Tibial nerve (tissue), 4 donors: ENCODE measurements at regions not wholly inside any gene's neighbourhood (a gene's known extent, or its start where the extent isn't known, plus 50 kb on each side); places are given as distances from the start of the nearest gene placed in this dataset.

Experiments used
- EP300 ChIP-seq, 2 donors: sonication (generic); formaldehyde crosslinking; IDR thresholded peaks; one replicate each; pipeline ENCODE4 v1.6.1; 2017; ENCODE audit warnings: antibody characterized with exemption in 2 of 2, mild to moderate bottlenecking in 1 of 2
- POLR2A ChIP-seq, 2 donors: fragments of 450-650 bp; IDR thresholded peaks; one replicate each; pipeline ENCODE4 v1.6.1; 2017; ENCODE audit warnings: antibody characterized with exemption in 2 of 2, mild to moderate bottlenecking in 2 of 2, moderate library complexity in 2 of 2
- TF ChIP-seq, protein P1 (sequence below), 5 experiments: fragments of 200-600 bp in 3 of 5; fragments of 450-650 bp in 2 of 5; sonication (generic) in 3 of 5; IDR thresholded peaks; one replicate each; pipeline ENCODE4 v1.5.1; 2016 to 2019; ENCODE audit warnings: antibody characterized with exemption in 5 of 5, mild to moderate bottlenecking in 3 of 5, moderate library complexity in 2 of 5

DNA sequence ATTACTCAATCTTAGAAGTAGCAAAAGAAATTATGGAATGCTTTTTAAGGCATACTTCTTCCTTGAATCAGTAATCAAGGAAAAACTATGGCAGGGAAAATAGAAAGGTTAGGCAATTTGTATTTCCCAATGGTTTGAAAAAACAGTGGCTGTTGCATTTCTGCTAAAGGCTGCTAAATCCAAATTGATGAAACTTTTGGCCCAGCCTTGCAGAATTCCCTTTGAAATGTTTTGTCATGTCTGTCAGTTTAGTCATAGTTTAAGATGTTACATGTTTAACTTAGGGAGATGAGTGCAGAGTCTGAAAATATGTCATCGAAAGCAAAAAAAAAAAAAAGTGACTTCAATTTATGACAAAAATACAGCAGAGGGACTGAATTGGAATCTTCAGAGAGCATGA, 878.9 kb upstream of the WWC1 start:
- TF ChIP-seq, protein P1, sequence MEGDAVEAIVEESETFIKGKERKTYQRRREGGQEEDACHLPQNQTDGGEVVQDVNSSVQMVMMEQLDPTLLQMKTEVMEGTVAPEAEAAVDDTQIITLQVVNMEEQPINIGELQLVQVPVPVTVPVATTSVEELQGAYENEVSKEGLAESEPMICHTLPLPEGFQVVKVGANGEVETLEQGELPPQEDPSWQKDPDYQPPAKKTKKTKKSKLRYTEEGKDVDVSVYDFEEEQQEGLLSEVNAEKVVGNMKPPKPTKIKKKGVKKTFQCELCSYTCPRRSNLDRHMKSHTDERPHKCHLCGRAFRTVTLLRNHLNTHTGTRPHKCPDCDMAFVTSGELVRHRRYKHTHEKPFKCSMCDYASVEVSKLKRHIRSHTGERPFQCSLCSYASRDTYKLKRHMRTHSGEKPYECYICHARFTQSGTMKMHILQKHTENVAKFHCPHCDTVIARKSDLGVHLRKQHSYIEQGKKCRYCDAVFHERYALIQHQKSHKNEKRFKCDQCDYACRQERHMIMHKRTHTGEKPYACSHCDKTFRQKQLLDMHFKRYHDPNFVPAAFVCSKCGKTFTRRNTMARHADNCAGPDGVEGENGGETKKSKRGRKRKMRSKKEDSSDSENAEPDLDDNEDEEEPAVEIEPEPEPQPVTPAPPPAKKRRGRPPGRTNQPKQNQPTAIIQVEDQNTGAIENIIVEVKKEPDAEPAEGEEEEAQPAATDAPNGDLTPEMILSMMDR (IDR thresholded peaks at IDR 0.05): no peak
- no peak for TF ChIP-seq POLR2A (IDR thresholded peaks at IDR 0.05)
- no peak for TF ChIP-seq EP300 (IDR thresholded peaks at IDR 0.05)
